GM20000 (cell line): ENCODE measurements at regions not wholly inside any gene's neighbourhood (a gene's known extent, or its start where the extent isn't known, plus 50 kb on each side); places are given as distances from the start of the nearest gene placed in this dataset.

Source experiments
- DNase-seq: peaks from one replicate; pipeline ENCODE4 v3.0.0; 2012; ENCODE audit warnings: low spot score
- TF ChIP-seq, protein P1 (sequence below): IDR thresholded peaks from 2 replicates; pipeline ENCODE4 v1.5.1; 2012; ENCODE audit warnings: mild to moderate bottlenecking, control low read depth; ENCODE audit errors: extremely low read depth, missing control alignments

DNA sequence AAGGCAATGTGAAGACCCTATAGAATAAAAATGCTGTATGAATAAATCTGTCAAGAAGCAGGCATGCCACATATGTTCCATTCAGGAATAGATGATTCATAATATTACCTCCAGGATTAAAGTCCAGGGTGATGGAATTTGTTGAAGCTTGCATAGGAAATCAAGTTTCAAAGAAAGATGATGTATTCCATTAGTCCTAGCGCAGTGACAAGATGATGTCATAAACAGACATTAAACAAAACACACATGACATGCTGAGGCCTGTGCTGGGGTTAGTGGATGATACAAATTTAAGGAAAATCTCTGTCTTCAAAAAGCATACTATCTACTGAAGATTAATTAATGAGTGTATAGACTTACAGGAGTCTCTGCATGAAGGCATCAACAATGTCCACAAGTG is 1025.2 kb downstream of the CDH11 start:
- DNase-seq: no peak
- TF ChIP-seq, protein P1, sequence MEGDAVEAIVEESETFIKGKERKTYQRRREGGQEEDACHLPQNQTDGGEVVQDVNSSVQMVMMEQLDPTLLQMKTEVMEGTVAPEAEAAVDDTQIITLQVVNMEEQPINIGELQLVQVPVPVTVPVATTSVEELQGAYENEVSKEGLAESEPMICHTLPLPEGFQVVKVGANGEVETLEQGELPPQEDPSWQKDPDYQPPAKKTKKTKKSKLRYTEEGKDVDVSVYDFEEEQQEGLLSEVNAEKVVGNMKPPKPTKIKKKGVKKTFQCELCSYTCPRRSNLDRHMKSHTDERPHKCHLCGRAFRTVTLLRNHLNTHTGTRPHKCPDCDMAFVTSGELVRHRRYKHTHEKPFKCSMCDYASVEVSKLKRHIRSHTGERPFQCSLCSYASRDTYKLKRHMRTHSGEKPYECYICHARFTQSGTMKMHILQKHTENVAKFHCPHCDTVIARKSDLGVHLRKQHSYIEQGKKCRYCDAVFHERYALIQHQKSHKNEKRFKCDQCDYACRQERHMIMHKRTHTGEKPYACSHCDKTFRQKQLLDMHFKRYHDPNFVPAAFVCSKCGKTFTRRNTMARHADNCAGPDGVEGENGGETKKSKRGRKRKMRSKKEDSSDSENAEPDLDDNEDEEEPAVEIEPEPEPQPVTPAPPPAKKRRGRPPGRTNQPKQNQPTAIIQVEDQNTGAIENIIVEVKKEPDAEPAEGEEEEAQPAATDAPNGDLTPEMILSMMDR: no peak

DNA sequence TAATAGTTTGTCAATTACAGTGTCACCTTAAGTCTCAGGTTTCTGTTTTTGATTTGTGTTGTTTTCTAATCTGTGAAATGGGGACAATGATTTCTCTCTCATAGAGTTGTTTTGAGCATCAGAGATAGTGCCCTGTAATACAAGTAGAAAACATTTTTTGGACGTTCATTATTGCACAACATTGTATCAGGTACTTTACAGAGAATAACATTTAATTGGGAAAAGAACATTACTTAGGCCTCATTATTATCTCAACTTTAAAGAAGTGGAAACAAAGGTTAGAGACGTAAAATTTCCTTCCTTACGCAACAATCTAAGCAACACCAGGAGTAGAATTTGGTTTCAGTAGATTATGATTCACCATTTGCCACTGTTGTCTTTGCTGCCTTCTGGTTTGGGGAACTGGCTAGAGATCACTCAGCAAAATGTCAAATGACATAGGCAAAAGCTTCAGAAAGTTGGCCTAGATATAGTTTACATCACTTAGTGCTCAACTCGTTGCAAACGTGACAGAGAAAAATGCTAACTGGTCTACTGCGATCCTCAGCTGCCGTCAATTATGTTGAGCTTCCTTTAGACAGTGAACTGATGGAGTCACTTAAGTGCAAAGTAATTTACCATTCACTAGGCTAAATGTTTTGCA is 1026.8 kb downstream of the CDH11 start:
- TF ChIP-seq, protein P1: no peak
- no peak for DNase-seq

DNA sequence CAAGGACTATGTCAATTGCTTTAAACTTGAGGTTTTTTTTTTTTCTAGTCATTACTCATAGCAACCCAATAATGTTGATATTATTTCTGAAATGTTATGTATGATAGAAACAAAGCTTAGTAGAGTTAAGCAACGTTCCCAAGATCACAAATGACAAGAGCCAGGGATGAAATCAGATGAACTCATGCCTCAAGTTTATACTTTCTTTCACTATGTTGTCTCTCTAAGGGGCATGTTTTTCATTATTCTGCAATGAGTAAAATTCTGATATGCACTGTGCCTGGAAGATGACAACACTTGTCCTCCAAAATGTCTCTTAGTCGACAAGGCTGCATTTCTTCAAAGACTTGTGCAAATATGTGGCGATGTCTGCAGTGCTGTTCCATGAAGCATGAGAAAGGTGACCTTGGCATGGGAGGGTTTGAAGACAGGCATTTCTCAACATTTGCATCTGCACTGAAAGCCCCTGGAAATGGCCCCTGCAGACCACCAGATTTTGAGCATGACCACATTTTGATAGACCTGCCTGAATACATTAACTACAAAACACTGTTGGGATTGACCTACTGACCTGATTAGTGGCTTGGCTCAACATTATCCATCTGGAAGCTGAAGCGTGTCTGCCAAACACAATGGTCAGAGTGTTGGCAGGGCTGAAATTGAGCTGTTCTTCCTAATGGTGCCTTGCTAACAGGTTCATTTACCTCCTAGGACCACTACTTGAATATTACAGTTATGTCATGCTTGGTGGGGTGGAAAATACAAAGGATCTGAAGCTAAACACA is 1027.5 kb downstream of the CDH11 start:
- no peak for DNase-seq
- TF ChIP-seq, protein P1: no peak

DNA sequence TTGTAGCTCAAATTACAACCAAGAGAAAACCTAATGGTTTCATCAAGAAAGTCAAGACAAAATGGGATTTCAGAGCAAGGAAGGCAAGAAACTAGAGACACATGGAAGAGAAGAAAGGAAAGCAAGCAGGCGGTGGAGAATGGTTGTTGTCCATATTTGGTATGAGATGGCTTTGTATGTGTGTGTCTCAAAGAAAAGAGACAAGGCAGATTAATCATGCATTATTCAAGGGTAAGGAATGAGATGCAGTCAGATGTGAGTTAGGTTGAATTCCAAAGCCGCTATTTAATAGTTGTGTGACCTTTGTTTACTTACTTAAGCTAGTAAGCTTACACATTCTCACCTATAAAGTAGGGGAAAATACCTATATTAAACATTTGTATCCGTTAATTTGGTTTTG is 1029.6 kb downstream of the CDH11 start:
- TF ChIP-seq, protein P1: no peak
- no peak for DNase-seq

DNA sequence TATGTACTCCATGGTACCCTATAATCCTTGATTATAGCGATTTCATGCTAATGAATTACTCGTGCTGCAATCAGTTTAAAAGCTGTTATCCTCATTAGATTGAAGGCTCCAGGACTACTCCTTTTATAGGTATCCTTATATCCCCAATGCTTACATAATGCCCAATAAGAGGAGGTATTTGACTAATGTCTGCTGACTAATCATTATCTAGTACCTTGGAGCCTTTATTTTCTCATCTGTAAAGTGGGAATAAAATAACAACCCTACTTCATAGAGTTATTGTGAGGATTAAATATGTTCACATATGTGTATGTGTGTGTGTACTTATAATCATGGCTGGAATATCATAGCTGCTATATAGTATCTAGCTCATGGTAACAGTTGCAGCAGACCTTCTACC is 1031.5 kb downstream of the CDH11 start:
- DNase-seq: no peak
- TF ChIP-seq, protein P1: no peak

DNA sequence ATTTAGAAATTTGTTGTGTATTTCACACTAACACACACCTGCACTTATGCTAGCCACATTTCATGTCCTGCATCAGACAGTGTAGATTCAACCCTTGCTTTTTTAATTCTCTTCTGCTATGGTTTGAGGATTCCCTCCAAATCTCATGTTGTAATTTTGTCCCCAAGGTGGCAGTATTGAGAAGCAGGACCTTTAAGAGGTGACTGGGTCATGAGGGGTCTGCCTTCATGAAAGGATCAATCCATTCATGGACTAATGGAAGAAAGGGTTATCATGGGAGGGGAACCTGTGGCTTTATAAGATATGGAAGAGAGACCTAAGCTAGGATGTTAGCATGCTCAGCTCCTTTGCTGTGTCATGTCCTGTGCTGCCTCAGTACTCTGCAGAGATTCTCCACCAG is 1032.2 kb downstream of the CDH11 start:
- TF ChIP-seq, protein P1: no peak
- no peak for DNase-seq

DNA sequence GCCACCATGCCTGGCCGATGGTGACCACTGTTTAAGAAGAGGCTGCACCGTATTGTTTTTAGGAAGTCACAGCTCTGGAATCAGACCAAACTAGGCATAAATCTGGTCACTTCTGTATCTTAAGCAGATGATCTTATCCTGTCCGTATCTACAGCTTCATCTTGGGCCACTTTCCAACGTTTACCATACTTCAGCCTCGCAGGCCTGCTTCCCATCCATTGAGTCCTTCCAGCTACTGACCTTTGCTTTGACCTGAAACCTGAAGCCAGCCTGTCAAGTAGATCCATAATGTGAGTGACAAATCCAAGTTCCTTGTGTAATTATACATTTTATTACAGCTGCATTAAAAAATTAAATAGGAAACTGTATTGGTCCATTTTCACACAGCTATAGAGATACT is 1033.0 kb downstream of the CDH11 start:
- TF ChIP-seq, protein P1: no peak
- DNase-seq: no peak
